NB4 (cell line): ENCODE measurements at regions not wholly inside any gene's neighbourhood (a gene's known extent, or its start where the extent isn't known, plus 50 kb on each side); places are given as distances from the start of the nearest gene placed in this dataset.

Experiments
- CTCF ChIP-seq: IDR thresholded peaks from one replicate; pipeline ENCODE4 v1.5.1; 2012; ENCODE audit warnings: low read depth, low read length
- MAX ChIP-seq: IDR thresholded peaks from 2 replicates; pipeline ENCODE4 v1.6.1; 2011; ENCODE audit warnings: low read depth, low read length
- MYC ChIP-seq: IDR thresholded peaks from 2 replicates; pipeline ENCODE4 v1.6.1; 2011; ENCODE audit warnings: low read depth, low read length
- POLR2A ChIP-seq: IDR thresholded peaks from 2 replicates; pipeline ENCODE4 v1.6.1; 2011; ENCODE audit warnings: mild to moderate bottlenecking; ENCODE audit not compliant: insufficient read length; ENCODE audit errors: extremely low read depth

- no peak for TF ChIP-seq CTCF
- no peak for TF ChIP-seq MYC
- TF ChIP-seq POLR2A = no peak
- no peak for TF ChIP-seq MAX
These were observed 149.0 kb upstream of the NFIB start for GRCh38 chr9:14462950-14463349.
